ENCODE measurements at regions not wholly inside any gene's neighbourhood (a gene's known extent, or its start where the extent isn't known, plus 50 kb on each side); places are given as distances from the start of the nearest gene placed in this dataset.
"Not testable (repeated sequence)": the region's sequence is repeated elsewhere in the genome, so short reads cannot be mapped to it uniquely, and the experiment has no call there.

GRCh38 chr13:54606944-54607343 is 1578.3 kb downstream of the OLFM4 start:
- TF ChIP-seq FOXK2 (IDR thresholded peaks at IDR 0.05) (no peak), FOXA1 (IDR thresholded peaks at IDR 0.05) (no peak), NFRKB (IDR thresholded peaks at IDR 0.05) (no peak), PKNOX1 (IDR thresholded peaks at IDR 0.05) (no peak), CTBP1 (IDR thresholded peaks at IDR 0.05; ENCODE audit: borderline replicate concordance) (no peak), BHLHE40 (IDR thresholded peaks at IDR 0.05; ENCODE audit: borderline replicate concordance) (no peak), ELF4 (IDR thresholded peaks at IDR 0.05) (no peak), TARDBP (IDR thresholded peaks at IDR 0.05) (no peak), L3MBTL2 (conservative IDR thresholded peaks at IDR 0.05) (no peak), ZNF384 (IDR thresholded peaks at IDR 0.05) (no peak), HDGF (IDR thresholded peaks at IDR 0.05; ENCODE audit: borderline replicate concordance) (no peak), SP1 (IDR thresholded peaks at IDR 0.05) (no peak)
- CTCF ChIA-PET, result no interaction called here
- DNase-seq (ENCODE audit: extremely low spot score), result no peak
- POLR2A ChIA-PET, result no interaction called here

- TF ChIP-seq SUZ12 (IDR thresholded peaks at IDR 0.05) (no peak), ELF4 (IDR thresholded peaks at IDR 0.05) (no peak)
- POLR2A ChIA-PET, result no interaction called here
- CTCF ChIA-PET, result no interaction called here
- no peak for DNase-seq (ENCODE audit: extremely low spot score)
Measured at GRCh38 chr13:54607421-54607820, 1578.8 kb downstream of the OLFM4 start.

- POLR2A ChIA-PET, result no interaction called here
- no peak for DNase-seq (ENCODE audit: extremely low spot score)
- no peak for TF ChIP-seq ZNF384 (IDR thresholded peaks at IDR 0.05)
- TF ChIP-seq PKNOX1 (IDR thresholded peaks at IDR 0.05), result peak; percentile 36; the same call in 1 of the 2 replicates
- no peak for TF ChIP-seq ARNT (IDR thresholded peaks at IDR 0.05)
- TF ChIP-seq LEF1 (IDR thresholded peaks at IDR 0.05; ENCODE audit: borderline replicate concordance), result no peak
- no peak for TF ChIP-seq L3MBTL2 (conservative IDR thresholded peaks at IDR 0.05)
- no peak for TF ChIP-seq FOXK2 (IDR thresholded peaks at IDR 0.05)
- CTCF ChIA-PET, result no interaction called here
Measured at GRCh38 chr13:54611390-54611789, 1582.8 kb downstream of the OLFM4 start.

- POLR2A ChIA-PET, result no interaction called here
- peak; percentile 67 for DNase-seq (ENCODE audit: extremely low spot score)
- peak; percentile 94 for TF ChIP-seq PKNOX1 (IDR thresholded peaks at IDR 0.05)
- TF ChIP-seq NFRKB (IDR thresholded peaks at IDR 0.05), result no peak
- peak; percentile 84 for TF ChIP-seq CTBP1 (IDR thresholded peaks at IDR 0.05; ENCODE audit: borderline replicate concordance)
- TF ChIP-seq ELF4 (IDR thresholded peaks at IDR 0.05), result no peak
- CTCF ChIA-PET, result no interaction called here
Measured at GRCh38 chr13:54614726-54615125, 1586.1 kb downstream of the OLFM4 start.

- CTCF ChIA-PET; POLR2A ChIA-PET; DNase-seq (ENCODE audit: extremely low spot score): not testable (repeated sequence)
Measured at GRCh38 chr13:54626504-54626903, 1597.9 kb downstream of the OLFM4 start.

- TF ChIP-seq TARDBP (IDR thresholded peaks at IDR 0.05), result no peak
- TF ChIP-seq ARNT (IDR thresholded peaks at IDR 0.05), result no peak
- TF ChIP-seq ELF4 (IDR thresholded peaks at IDR 0.05), result no peak
- TF ChIP-seq FOXK2 (IDR thresholded peaks at IDR 0.05), result no peak
- no peak for TF ChIP-seq ZNF384 (IDR thresholded peaks at IDR 0.05)
- TF ChIP-seq FOXA1 (IDR thresholded peaks at IDR 0.05), result no peak
- no peak for TF ChIP-seq PKNOX1 (IDR thresholded peaks at IDR 0.05)
- no peak for TF ChIP-seq SUZ12 (IDR thresholded peaks at IDR 0.05)
- TF ChIP-seq CTBP1 (IDR thresholded peaks at IDR 0.05; ENCODE audit: borderline replicate concordance), result no peak
- TF ChIP-seq FOXM1 (IDR thresholded peaks at IDR 0.05; ENCODE audit: borderline replicate concordance), result no peak
- TF ChIP-seq SP1 (IDR thresholded peaks at IDR 0.05), result no peak
- TF ChIP-seq LEF1 (IDR thresholded peaks at IDR 0.05; ENCODE audit: borderline replicate concordance), result no peak
- ChIA-PET CTCF (no interaction called here), POLR2A (no interaction called here)
- DNase-seq (ENCODE audit: extremely low spot score), result no peak
Measured at GRCh38 chr13:54627646-54628372, 1599.2 kb downstream of the OLFM4 start.

GRCh38 chr13:54628383-54628782 is 1599.8 kb downstream of the OLFM4 start:
- ChIA-PET POLR2A (no interaction called here), CTCF (no interaction called here)
- TF ChIP-seq TARDBP (IDR thresholded peaks at IDR 0.05), result no peak
- peak; percentile 92 for TF ChIP-seq FOXA1 (IDR thresholded peaks at IDR 0.05)
- no peak for TF ChIP-seq ZNF384 (IDR thresholded peaks at IDR 0.05)
- TF ChIP-seq CTBP1 (IDR thresholded peaks at IDR 0.05; ENCODE audit: borderline replicate concordance), result peak; percentile 98
- no peak for TF ChIP-seq BHLHE40 (IDR thresholded peaks at IDR 0.05; ENCODE audit: borderline replicate concordance)
- TF ChIP-seq PKNOX1 (IDR thresholded peaks at IDR 0.05), result peak; percentile 93
- no peak for TF ChIP-seq NFRKB (IDR thresholded peaks at IDR 0.05)
- TF ChIP-seq ARNT (IDR thresholded peaks at IDR 0.05), result no peak
- no peak for TF ChIP-seq FOXK2 (IDR thresholded peaks at IDR 0.05)
- TF ChIP-seq ELF4 (IDR thresholded peaks at IDR 0.05), result no peak
- DNase-seq (ENCODE audit: extremely low spot score), result no peak
